HFFc6 (cell line): ENCODE measurements at regions not wholly inside any gene's neighbourhood (a gene's known extent, or its start where the extent isn't known, plus 50 kb on each side); places are given as distances from the start of the nearest gene placed in this dataset.

ENCODE experiments used
- DNase-seq: peaks from one replicate; pipeline ENCODE4 v3.0.0-alpha.2; 2018
- H3K27ac Mint-ChIP-seq: 2 replicates; pipeline ENCODE4 v1.8.0; 2020; ENCODE audit warnings: mild to moderate bottlenecking, mixed read lengths
- H3K27me3 Mint-ChIP-seq: 2 replicates; pipeline ENCODE4 v1.8.0; 2021; ENCODE audit warnings: mild to moderate bottlenecking, moderate library complexity, mixed read lengths; ENCODE audit not compliant: insufficient read depth
- H3K36me3 Mint-ChIP-seq: 2 replicates; pipeline ENCODE4 v1.8.0; 2021; ENCODE audit warnings: low read depth, mixed read lengths
- H3K4me1 Mint-ChIP-seq: 2 replicates; pipeline ENCODE4 v1.8.0; 2020; ENCODE audit warnings: low read depth, mixed read lengths
- H3K4me3 Mint-ChIP-seq: 2 replicates; pipeline ENCODE4 v1.8.0; 2020; ENCODE audit warnings: mild to moderate bottlenecking, moderate library complexity, mixed read lengths
- H3K9me3 Mint-ChIP-seq: 2 replicates; pipeline ENCODE4 v1.8.0; 2020; ENCODE audit warnings: mild to moderate bottlenecking, mixed read lengths
- TF ChIP-seq, protein P1 (sequence below): fragments of 200-600 bp; sonication (generic); IDR thresholded peaks from 2 replicates; pipeline ENCODE4 v1.5.0; 2021; ENCODE audit warnings: antibody characterized with exemption, mild to moderate bottlenecking

DNA sequence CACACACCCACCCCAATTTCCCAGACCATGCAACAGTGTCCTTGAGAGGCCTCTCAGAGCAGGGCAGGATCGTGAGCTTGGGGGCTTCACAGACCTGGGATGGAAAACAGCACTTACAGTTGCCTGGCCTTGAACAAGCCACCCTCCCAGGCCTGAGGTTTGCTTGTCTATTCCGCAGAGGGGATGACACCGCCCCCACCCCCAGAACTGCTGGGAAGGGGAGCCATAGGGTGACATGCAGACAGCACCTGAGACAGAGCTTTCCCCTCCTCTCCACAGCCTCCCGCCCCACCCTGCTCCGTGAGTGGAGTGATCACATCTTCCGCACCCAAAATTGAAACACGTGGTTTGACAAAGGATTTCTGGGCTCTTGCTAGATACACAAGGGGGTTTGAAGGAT, 131.5 kb upstream of the TNRC6C start:
- no peak for DNase-seq
- H3K9me3 Mint-ChIP-seq: no peaks in the 10 kb centered on the region; the same call in 1 of the 2 replicates
- no peaks in the 10 kb centered on the region for H3K36me3 Mint-ChIP-seq
- TF ChIP-seq, protein P1, sequence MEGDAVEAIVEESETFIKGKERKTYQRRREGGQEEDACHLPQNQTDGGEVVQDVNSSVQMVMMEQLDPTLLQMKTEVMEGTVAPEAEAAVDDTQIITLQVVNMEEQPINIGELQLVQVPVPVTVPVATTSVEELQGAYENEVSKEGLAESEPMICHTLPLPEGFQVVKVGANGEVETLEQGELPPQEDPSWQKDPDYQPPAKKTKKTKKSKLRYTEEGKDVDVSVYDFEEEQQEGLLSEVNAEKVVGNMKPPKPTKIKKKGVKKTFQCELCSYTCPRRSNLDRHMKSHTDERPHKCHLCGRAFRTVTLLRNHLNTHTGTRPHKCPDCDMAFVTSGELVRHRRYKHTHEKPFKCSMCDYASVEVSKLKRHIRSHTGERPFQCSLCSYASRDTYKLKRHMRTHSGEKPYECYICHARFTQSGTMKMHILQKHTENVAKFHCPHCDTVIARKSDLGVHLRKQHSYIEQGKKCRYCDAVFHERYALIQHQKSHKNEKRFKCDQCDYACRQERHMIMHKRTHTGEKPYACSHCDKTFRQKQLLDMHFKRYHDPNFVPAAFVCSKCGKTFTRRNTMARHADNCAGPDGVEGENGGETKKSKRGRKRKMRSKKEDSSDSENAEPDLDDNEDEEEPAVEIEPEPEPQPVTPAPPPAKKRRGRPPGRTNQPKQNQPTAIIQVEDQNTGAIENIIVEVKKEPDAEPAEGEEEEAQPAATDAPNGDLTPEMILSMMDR: no peak
- H3K27me3 Mint-ChIP-seq: peaks cover 31% of the 10 kb centered on the region
- H3K4me1 Mint-ChIP-seq: peaks cover 22% of the 10 kb centered on the region
- no peak overlapping the region for H3K27ac Mint-ChIP-seq
- H3K4me3 Mint-ChIP-seq: no peak overlapping the region

DNA sequence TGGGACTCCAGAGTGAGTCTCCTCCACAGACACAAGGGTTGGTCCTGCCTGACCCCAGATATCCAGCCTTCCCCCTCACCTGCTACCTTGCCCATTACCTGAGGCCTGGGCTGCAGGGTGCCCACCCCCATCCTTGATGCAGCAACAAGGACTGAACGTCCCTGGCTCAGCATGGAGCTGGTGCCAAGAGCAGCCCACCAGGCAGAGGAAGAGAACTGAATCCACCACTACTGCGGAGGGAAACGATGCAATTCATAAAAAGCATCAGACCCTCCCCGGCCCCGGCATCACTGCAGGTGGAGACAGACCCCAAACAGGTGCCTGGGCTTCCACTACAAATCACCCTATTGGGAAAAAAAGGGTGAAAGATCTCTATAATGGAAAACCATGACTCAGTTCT, 131.0 kb upstream of the TNRC6C start:
- Mint-ChIP-seq H3K4me3 (no peak overlapping the region), H3K4me1 (peaks cover 25% of the 10 kb centered on the region), H3K27me3 (peaks cover 31% of the 10 kb centered on the region), H3K9me3 (no peaks in the 10 kb centered on the region; the same call in 1 of the 2 replicates), H3K36me3 (no peaks in the 10 kb centered on the region), H3K27ac (no peak overlapping the region)
- no peak for DNase-seq
- TF ChIP-seq, protein P1: no peak

DNA sequence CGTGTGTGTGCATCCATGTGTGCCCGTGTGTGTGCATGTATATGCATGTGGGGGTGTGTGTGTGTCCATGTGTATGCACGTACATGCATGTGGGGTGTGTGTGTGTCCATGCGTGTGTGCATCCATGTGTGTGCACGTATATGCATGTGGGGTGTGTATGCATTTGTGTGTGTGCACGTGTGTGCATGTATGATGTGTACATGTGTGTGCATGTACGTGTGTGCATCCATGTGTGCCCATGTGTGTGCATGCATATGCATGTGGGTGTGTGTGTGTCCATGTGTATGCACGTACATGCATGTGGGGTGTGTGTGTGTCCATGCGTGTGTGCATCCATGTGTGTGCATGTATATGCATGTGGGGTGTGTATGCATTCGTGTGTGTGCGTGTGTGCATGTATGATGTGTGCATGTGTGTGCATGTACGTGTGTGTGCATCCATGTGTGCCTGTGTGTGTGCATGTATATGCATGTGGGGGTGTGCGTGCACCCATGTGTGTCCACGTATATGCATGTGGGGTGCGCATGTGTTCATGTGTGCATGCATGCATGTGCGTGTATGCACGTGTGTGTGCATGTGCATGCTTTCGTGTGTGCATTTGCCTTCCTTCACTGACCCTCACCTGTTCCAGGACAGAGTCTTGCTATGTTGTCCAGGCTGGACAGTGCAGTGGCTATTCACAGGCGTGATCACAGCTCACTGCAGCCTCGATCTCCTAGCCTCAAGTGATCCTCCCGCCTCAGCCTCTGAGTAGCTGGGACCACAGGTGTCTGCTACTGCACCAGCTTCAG, 129.6 kb upstream of the TNRC6C start:
- Mint-ChIP-seq H3K4me3 (no peak overlapping the region), H3K4me1 (peaks cover 25% of the 10 kb centered on the region)

DNA sequence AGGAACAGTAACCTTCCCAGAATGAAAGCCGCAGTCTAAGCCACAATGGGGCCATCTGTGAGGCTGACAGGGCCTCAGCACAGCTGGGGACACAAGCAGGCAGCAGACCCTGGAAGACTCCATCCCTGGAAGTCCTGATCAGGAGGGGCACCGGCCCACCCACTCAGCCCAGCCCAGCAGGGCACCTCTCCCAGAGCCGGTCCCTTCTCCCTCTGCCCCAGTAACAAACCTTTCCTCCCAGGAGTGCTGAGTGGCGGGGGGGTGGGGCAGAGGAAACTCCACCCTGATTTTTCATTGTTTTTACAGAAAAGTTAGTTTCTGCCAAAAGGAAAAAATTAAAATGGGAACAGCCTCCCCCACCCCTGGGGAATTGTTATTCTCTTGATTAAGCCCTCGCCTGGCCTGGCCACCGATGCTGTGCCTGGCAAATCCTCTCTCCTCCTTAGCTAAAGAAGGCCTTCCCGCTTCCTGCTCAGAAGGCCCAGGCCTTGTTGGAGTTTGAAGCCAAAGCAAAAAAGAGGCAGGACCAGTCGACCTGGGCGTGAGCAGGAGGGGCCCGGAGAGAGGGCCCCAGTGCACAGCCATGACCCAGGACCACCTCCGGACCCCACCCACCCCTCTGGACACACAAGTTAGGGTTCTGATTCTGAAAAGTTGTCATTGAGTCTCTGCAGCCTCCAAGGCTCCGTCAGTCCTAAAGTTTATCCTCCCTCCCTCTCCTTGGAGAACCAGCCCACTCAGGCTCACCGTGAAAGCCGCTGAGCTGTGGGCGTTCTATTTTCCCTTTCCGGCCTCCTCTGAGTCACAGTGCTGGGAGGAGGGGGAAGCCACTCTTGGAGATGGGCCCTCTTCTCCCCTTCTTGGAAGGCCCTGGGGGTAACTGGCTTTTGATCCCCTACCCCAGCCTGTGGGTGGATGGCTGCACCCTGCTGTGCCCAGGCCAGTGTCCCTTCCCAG, 128.4 kb upstream of the TNRC6C start:
- Mint-ChIP-seq H3K27ac (peak overlapping the region; percentile 79), H3K4me1 (peaks cover 37% of the 10 kb centered on the region), H3K36me3 (no peaks in the 10 kb centered on the region), H3K27me3 (peaks cover 14% of the 10 kb centered on the region), H3K4me3 (no peak overlapping the region; the same call in 1 of the 2 replicates), H3K9me3 (no peaks in the 10 kb centered on the region; the same call in 1 of the 2 replicates)
- TF ChIP-seq, protein P1: no peak
- no peak for DNase-seq

More for the DNA sequence above, 129.6 kb upstream of the TNRC6C start:
- no peaks in the 10 kb centered on the region for H3K36me3 Mint-ChIP-seq
- TF ChIP-seq, protein P1: no peak
- no peak for DNase-seq
- no peak overlapping the region for H3K27ac Mint-ChIP-seq
- H3K27me3 Mint-ChIP-seq: peaks cover 21% of the 10 kb centered on the region
- H3K9me3 Mint-ChIP-seq: no peaks in the 10 kb centered on the region; the same call in 1 of the 2 replicates

DNA sequence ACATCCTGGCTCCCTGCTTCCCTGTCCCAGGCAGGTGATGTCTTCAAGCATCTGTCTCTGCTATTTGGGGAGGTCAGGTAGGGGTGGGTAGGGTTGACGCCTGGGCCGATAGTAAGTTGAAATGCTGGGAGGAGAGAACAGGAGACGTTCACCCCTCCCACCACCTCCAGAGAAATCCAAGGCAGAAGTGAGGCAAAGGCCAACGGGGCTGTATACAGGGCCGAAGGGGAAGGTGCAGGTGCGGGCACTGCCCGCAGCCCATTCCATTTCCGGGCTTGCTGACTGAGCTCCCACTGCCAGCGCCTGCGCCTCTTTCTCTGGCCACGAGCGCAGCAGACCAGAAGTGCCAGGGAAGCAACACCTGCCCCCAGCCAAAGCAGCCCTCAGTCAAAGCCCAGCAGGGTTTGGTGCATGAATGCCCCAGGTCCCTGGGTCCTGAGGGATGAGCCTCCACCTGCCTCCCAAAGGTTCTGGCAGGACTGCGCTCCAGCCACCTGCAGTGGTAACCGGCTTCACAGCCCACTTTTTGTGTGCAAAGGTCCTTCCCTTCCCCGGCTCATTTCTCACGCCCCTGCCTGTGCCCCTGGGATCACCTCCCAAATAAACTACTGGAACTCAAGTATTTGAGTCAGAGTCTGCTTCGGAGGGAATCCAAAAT, 127.6 kb upstream of the TNRC6C start:
- Mint-ChIP-seq H3K4me1 (peaks cover 40% of the 10 kb centered on the region), H3K27me3 (peaks cover 14% of the 10 kb centered on the region), H3K27ac (peak overlapping the region; percentile 87), H3K4me3 (peak overlapping the region; percentile 47; the same call in 1 of the 2 replicates), H3K36me3 (no peaks in the 10 kb centered on the region), H3K9me3 (no peaks in the 10 kb centered on the region; the same call in 1 of the 2 replicates)
- no peak for DNase-seq
- TF ChIP-seq, protein P1: no peak
